Karpas-422 (cell line): ENCODE measurements at regions not wholly inside any gene's neighbourhood (a gene's known extent, or its start where the extent isn't known, plus 50 kb on each side); places are given as distances from the start of the nearest gene placed in this dataset.
A peak's percentile ranks its signal among the peaks of the same experiment; 100 is the strongest.

Source experiments
- DNase-seq: peaks from one replicate; pipeline ENCODE4 v3.0.0-alpha.2; 2015
- H2AFZ ChIP-seq: fragments of 200-600 bp; sonication (generic); 2 replicates; pipeline ENCODE4 v1.6.1; 2014; ENCODE audit warnings: antibody characterized with exemption, low read length, mixed read lengths
- H3K27ac ChIP-seq: fragments of 200-600 bp; sonication (generic); 2 replicates; pipeline ENCODE4 v1.5.1; 2014; ENCODE audit warnings: mild to moderate bottlenecking, low read length, moderate library complexity
- H3K27me3 ChIP-seq: fragments of 200-600 bp; sonication (generic); 2 replicates; pipeline ENCODE4 v1.6.1; 2014; ENCODE audit warnings: low read length, mixed read lengths
- H3K36me3 ChIP-seq: fragments of 200-600 bp; sonication (generic); 2 replicates; pipeline ENCODE4 v1.6.1; 2014; ENCODE audit warnings: low read length, mixed read lengths; ENCODE audit not compliant: insufficient read depth
- H3K4me1 ChIP-seq: fragments of 200-600 bp; sonication (generic); 2 replicates; pipeline ENCODE4 v1.6.1; 2014; ENCODE audit warnings: mild to moderate bottlenecking, low read length, mixed read lengths
- H3K4me2 ChIP-seq: fragments of 200-600 bp; sonication (generic); 2 replicates; pipeline ENCODE4 v1.6.1; 2014; ENCODE audit warnings: low read length, low read depth, mild to moderate bottlenecking; ENCODE audit not compliant: poor library complexity, severe bottlenecking
- H3K4me3 ChIP-seq: fragments of 200-600 bp; sonication (generic); 2 replicates; pipeline ENCODE4 v1.5.1; 2014; ENCODE audit warnings: mild to moderate bottlenecking, antibody characterized with exemption, low read length, mixed read lengths
- H3K79me2 ChIP-seq: fragments of 200-600 bp; sonication (generic); 2 replicates; pipeline ENCODE4 v1.6.1; 2014; ENCODE audit warnings: mild to moderate bottlenecking, low read length, mixed read lengths
- H3K9ac ChIP-seq: fragments of 200-600 bp; sonication (generic); 2 replicates; pipeline ENCODE4 v1.6.0; 2014; ENCODE audit warnings: low read length
- H3K9me2 ChIP-seq: fragments of 200-600 bp; sonication (generic), shearing (Covaris generic); replicated peaks from 2 replicates; pipeline ENCODE4 v1.6.0; 2014; ENCODE audit warnings: mild to moderate bottlenecking, low read length, moderate library complexity; ENCODE audit not compliant: insufficient read depth
- H3K9me3 ChIP-seq: fragments of 300-700, 200-600 bp; sonication (generic); 2 replicates; pipeline ENCODE4 v1.6.1; 2014; ENCODE audit warnings: low read length, mixed read lengths
- H4K20me1 ChIP-seq: fragments of 200-600 bp; sonication (generic); 2 replicates; pipeline ENCODE4 v1.6.1; 2014; ENCODE audit warnings: mild to moderate bottlenecking, antibody characterized with exemption, low read length, low read depth; ENCODE audit not compliant: insufficient read depth

GRCh38 chrX:7242613-7243012 is 94.7 kb upstream of the PUDP start:
- no peaks in the 10 kb centered on the region for H3K27me3 ChIP-seq

GRCh38 chrX:7240929-7241328 is 93.0 kb upstream of the PUDP start:
- Histone ChIP-seq H3K27me3 (no peaks in the 10 kb centered on the region), H3K9me3 (no peaks in the 10 kb centered on the region), H3K9ac (no peak overlapping the region), H3K4me3 (no peak overlapping the region), H2AFZ (no peak overlapping the region), H3K9me2 (no peaks in the 10 kb centered on the region), H3K27ac (no peak overlapping the region), H4K20me1 (no peaks in the 10 kb centered on the region), H3K4me1 (peaks cover 20% of the 10 kb centered on the region), H3K36me3 (no peaks in the 10 kb centered on the region), H3K79me2 (peaks cover 82% of the 10 kb centered on the region), H3K4me2 (no peak overlapping the region)
- DNase-seq, result no peak

More at GRCh38 chrX:7242613-7243012, 94.7 kb upstream of the PUDP start:
- Histone ChIP-seq H4K20me1 (no peaks in the 10 kb centered on the region), H3K9ac (no peak overlapping the region), H3K27ac (no peak overlapping the region), H3K4me2 (no peak overlapping the region), H3K4me3 (no peak overlapping the region), H3K4me1 (peaks cover 32% of the 10 kb centered on the region), H2AFZ (no peak overlapping the region), H3K79me2 (peaks cover 77% of the 10 kb centered on the region), H3K9me3 (no peaks in the 10 kb centered on the region), H3K9me2 (no peaks in the 10 kb centered on the region), H3K36me3 (no peaks in the 10 kb centered on the region)
- DNase-seq, result no peak

GRCh38 chrX:7235071-7235470 is 87.1 kb upstream of the PUDP start:
- Histone ChIP-seq H2AFZ (no peak overlapping the region), H3K27ac (no peak overlapping the region), H3K9ac (no peak overlapping the region), H3K4me3 (no peak overlapping the region), H3K4me2 (no peak overlapping the region), H3K4me1 (peaks cover 21% of the 10 kb centered on the region), H3K9me3 (no peaks in the 10 kb centered on the region), H3K27me3 (no peaks in the 10 kb centered on the region), H3K36me3 (no peaks in the 10 kb centered on the region), H4K20me1 (no peaks in the 10 kb centered on the region), H3K9me2 (no peaks in the 10 kb centered on the region), H3K79me2 (peaks cover 85% of the 10 kb centered on the region)
- no peak for DNase-seq

GRCh38 chrX:7233580-7234406 is 85.8 kb upstream of the PUDP start:
- no peaks in the 10 kb centered on the region for H3K9me3 ChIP-seq
- no peaks in the 10 kb centered on the region for H3K36me3 ChIP-seq
- no peak for DNase-seq
- no peaks in the 10 kb centered on the region for H3K27me3 ChIP-seq
- H3K79me2 ChIP-seq, result peaks cover 91% of the 10 kb centered on the region
- no peak overlapping the region for H2AFZ ChIP-seq
- H3K4me2 ChIP-seq, result no peak overlapping the region
- no peak overlapping the region for H3K4me3 ChIP-seq
- H3K9ac ChIP-seq, result no peak overlapping the region
- 0 out of 2 replicates have a peak overlapping the region, but pooled peaks have one; percentile 10 for H3K27ac ChIP-seq
- no peaks in the 10 kb centered on the region for H3K9me2 ChIP-seq
- H3K4me1 ChIP-seq, result peaks cover 31% of the 10 kb centered on the region
- no peaks in the 10 kb centered on the region for H4K20me1 ChIP-seq

GRCh38 chrX:7228226-7228625 is 80.3 kb upstream of the PUDP start:
- Histone ChIP-seq H3K79me2 (peaks cover 94% of the 10 kb centered on the region), H3K27ac (no peak overlapping the region), H3K9me2 (no peaks in the 10 kb centered on the region), H3K27me3 (no peaks in the 10 kb centered on the region), H3K36me3 (no peaks in the 10 kb centered on the region), H3K4me1 (peaks cover 69% of the 10 kb centered on the region), H3K4me2 (no peak overlapping the region), H4K20me1 (no peaks in the 10 kb centered on the region), H2AFZ (no peak overlapping the region), H3K9ac (no peak overlapping the region), H3K9me3 (no peaks in the 10 kb centered on the region), H3K4me3 (no peak overlapping the region)
- no peak for DNase-seq

GRCh38 chrX:7225338-7225737 is 77.4 kb upstream of the PUDP start:
- Histone ChIP-seq H3K9ac (no peak overlapping the region), H4K20me1 (no peaks in the 10 kb centered on the region), H3K4me3 (no peak overlapping the region), H3K27me3 (no peaks in the 10 kb centered on the region), H3K36me3 (no peaks in the 10 kb centered on the region), H3K79me2 (peaks cover 93% of the 10 kb centered on the region), H3K4me2 (no peak overlapping the region), H3K27ac (peak overlapping the region; percentile 27), H3K9me2 (no peaks in the 10 kb centered on the region), H3K9me3 (no peaks in the 10 kb centered on the region), H2AFZ (no peak overlapping the region), H3K4me1 (peaks cover 67% of the 10 kb centered on the region)
- DNase-seq, result no peak

GRCh38 chrX:7223271-7223670 is 75.3 kb upstream of the PUDP start:
- DNase-seq, result no peak
- no peak overlapping the region for H3K27ac ChIP-seq
- no peaks in the 10 kb centered on the region; the same call in 1 of the 2 replicates for H4K20me1 ChIP-seq
- no peaks in the 10 kb centered on the region for H3K9me2 ChIP-seq
- H3K9me3 ChIP-seq, result no peaks in the 10 kb centered on the region
- no peak overlapping the region for H2AFZ ChIP-seq
- no peak overlapping the region for H3K4me3 ChIP-seq
- no peak overlapping the region for H3K9ac ChIP-seq
- peaks cover 68% of the 10 kb centered on the region for H3K4me1 ChIP-seq
- no peak overlapping the region for H3K4me2 ChIP-seq
- H3K79me2 ChIP-seq, result peaks cover 94% of the 10 kb centered on the region
- H3K36me3 ChIP-seq, result peaks cover 7% of the 10 kb centered on the region; the same call in 1 of the 2 replicates
- H3K27me3 ChIP-seq, result no peaks in the 10 kb centered on the region

GRCh38 chrX:7220121-7220520 is 72.2 kb upstream of the PUDP start:
- peak overlapping the region; percentile 88; the same call in 1 of the 2 replicates for H3K27ac ChIP-seq
- no peaks in the 10 kb centered on the region for H3K9me3 ChIP-seq
- peaks cover 81% of the 10 kb centered on the region for H3K4me1 ChIP-seq
- no peak overlapping the region for H2AFZ ChIP-seq
- DNase-seq, result no peak
- no peaks in the 10 kb centered on the region; the same call in 1 of the 2 replicates for H4K20me1 ChIP-seq
- no peaks in the 10 kb centered on the region for H3K27me3 ChIP-seq
- no peak overlapping the region for H3K4me3 ChIP-seq
- peaks cover 7% of the 10 kb centered on the region; the same call in 1 of the 2 replicates for H3K36me3 ChIP-seq
- H3K4me2 ChIP-seq, result no peak overlapping the region
- H3K9me2 ChIP-seq, result no peaks in the 10 kb centered on the region
- peaks cover 72% of the 10 kb centered on the region for H3K79me2 ChIP-seq
- no peak overlapping the region for H3K9ac ChIP-seq
